Gastrocnemius medialis (tissue), 4 donors: ENCODE measurements at regions not wholly inside any gene's neighbourhood (a gene's known extent, or its start where the extent isn't known, plus 50 kb on each side); places are given as distances from the start of the nearest gene placed in this dataset.

Source experiments
- POLR2A ChIP-seq, 2 donors: fragments of 450-650 bp; IDR thresholded peaks; one replicate each; pipeline ENCODE4 v1.6.1; 2017; ENCODE audit warnings: antibody characterized with exemption in 2 of 2, mild to moderate bottlenecking in 2 of 2, moderate library complexity in 2 of 2
- TF ChIP-seq, protein P1 (sequence below), 5 experiments: fragments of 450-650 bp in 3 of 5; fragments of 200-600 bp in 2 of 5; sonication (generic) in 2 of 5; IDR thresholded peaks in 4 of 5; conservative IDR thresholded peaks in 1 of 5; 1 replicate in 4 of 5; 2 replicates in 1 of 5; pipeline ENCODE4 v1.5.1; 2016 to 2019; ENCODE audit warnings: antibody characterized with exemption in 5 of 5, mild to moderate bottlenecking in 3 of 5, moderate library complexity in 3 of 5

DNA sequence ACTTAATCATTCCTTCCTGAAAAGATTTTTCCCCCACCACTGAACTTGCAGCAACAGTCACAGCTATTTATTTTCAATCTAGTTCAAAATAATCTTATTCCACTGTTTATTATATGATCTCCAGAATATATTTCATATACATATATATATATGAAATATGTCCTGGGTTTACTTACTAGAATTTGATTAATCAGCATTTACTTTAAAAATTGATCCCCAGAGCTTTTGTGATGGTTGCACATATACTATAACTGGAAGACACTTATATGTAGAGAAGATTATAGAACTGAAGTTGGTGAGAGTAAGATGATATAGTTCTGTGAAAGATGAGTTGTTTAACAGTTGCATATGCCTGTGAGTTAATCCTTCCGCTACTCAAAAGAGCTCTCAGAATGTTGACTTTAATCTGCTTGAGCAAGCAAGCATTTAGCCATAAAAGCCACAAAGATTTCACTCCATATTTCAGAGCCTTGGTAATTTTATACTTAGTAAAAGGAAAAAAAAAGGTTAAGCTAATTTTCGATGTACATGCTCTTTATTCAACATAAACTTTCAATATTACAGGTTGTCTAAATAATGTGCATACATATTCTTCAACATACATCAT, 399.3 kb upstream of the CDH9 start:
- no peak for TF ChIP-seq POLR2A (IDR thresholded peaks at IDR 0.05)
- TF ChIP-seq, protein P1, sequence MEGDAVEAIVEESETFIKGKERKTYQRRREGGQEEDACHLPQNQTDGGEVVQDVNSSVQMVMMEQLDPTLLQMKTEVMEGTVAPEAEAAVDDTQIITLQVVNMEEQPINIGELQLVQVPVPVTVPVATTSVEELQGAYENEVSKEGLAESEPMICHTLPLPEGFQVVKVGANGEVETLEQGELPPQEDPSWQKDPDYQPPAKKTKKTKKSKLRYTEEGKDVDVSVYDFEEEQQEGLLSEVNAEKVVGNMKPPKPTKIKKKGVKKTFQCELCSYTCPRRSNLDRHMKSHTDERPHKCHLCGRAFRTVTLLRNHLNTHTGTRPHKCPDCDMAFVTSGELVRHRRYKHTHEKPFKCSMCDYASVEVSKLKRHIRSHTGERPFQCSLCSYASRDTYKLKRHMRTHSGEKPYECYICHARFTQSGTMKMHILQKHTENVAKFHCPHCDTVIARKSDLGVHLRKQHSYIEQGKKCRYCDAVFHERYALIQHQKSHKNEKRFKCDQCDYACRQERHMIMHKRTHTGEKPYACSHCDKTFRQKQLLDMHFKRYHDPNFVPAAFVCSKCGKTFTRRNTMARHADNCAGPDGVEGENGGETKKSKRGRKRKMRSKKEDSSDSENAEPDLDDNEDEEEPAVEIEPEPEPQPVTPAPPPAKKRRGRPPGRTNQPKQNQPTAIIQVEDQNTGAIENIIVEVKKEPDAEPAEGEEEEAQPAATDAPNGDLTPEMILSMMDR (IDR thresholded peaks at IDR 0.05 in 4 of 5, conservative IDR thresholded peaks at IDR 0.05 in 1 of 5), result no peak
